ENCODE measurements at regions not wholly inside any gene's neighbourhood (a gene's known extent, or its start where the extent isn't known, plus 50 kb on each side); places are given as distances from the start of the nearest gene placed in this dataset.

DNA sequence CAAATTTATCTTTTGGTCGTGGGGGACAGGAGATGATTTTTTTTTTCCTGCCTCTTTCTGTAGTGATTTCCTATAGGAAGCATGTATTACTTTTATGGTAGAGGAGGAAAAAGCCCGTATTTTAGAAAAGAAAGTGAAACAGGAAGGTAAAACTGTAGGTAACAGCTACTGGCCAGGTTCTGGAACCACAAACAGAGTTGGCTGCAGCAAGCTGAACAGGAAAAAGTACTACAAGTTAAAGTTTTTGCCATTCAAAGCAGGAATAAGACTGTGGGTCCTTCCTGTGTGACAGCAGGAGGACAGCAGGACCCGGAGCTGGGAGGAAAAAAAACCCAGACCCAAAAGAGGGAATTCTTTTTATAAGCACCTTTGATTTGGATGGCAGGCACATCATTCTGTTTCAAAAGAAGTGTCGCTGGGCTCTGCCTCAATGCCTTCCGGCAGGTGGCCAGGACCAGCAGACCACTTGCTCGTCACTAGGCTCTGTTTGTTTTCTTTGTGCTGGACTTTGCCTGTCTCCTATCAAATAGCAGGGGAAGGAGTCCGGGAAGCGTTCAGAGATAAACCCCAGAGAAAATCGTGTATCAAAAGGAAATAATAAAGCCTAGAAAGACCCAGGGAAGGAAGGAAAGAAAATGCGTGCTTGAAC is 277.9 kb downstream of the ADGRA3 start:
- no peak overlapping the region for H3K4me3 ChIP-seq (ENCODE audit: control insufficient read depth, low read depth, low read length)
- no peak for DNase-seq (ENCODE audit: low read depth)

DNA sequence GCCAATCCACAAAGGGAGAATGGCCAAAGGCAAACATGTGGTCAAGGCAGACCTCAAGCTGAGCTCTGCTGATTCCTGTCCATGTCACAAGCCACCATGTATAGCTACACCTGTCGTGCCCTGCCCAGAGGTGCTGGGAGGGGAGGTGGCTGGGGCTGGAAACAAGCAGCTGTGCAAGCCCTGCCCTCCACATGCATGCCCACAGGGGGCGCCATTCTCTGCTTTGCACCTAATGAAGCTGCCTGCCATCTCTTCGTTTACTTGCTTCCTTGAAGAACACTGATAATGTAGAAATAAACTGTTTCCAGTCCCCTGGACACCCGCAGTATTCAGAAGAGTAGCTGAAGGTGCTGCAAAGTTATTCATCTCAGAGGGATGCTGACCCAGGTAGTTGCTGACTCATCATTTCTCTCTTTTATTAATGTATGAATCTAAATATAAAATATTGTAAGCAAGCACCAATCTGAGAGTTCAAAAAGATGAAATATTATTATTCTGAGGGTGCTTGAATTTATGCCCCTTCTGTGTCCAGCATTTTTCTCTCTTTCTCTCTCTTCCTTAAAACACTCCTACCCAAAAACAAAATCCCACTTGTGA is 278.6 kb downstream of the ADGRA3 start:
- TF ChIP-seq, protein P1, sequence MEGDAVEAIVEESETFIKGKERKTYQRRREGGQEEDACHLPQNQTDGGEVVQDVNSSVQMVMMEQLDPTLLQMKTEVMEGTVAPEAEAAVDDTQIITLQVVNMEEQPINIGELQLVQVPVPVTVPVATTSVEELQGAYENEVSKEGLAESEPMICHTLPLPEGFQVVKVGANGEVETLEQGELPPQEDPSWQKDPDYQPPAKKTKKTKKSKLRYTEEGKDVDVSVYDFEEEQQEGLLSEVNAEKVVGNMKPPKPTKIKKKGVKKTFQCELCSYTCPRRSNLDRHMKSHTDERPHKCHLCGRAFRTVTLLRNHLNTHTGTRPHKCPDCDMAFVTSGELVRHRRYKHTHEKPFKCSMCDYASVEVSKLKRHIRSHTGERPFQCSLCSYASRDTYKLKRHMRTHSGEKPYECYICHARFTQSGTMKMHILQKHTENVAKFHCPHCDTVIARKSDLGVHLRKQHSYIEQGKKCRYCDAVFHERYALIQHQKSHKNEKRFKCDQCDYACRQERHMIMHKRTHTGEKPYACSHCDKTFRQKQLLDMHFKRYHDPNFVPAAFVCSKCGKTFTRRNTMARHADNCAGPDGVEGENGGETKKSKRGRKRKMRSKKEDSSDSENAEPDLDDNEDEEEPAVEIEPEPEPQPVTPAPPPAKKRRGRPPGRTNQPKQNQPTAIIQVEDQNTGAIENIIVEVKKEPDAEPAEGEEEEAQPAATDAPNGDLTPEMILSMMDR (IDR thresholded peaks at IDR 0.05; ENCODE audit: control insufficient read depth, insufficient read depth, low read depth, low read length, missing control alignments), result peak; percentile 42
- H3K4me3 ChIP-seq (ENCODE audit: control insufficient read depth, low read depth, low read length), result no peak overlapping the region
- DNase-seq (ENCODE audit: low read depth), result no peak

More for the DNA sequence above, 277.9 kb downstream of the ADGRA3 start:
- TF ChIP-seq, protein P1 (IDR thresholded peaks at IDR 0.05; ENCODE audit: control insufficient read depth, insufficient read depth, low read depth, low read length, missing control alignments), result no peak

DNA sequence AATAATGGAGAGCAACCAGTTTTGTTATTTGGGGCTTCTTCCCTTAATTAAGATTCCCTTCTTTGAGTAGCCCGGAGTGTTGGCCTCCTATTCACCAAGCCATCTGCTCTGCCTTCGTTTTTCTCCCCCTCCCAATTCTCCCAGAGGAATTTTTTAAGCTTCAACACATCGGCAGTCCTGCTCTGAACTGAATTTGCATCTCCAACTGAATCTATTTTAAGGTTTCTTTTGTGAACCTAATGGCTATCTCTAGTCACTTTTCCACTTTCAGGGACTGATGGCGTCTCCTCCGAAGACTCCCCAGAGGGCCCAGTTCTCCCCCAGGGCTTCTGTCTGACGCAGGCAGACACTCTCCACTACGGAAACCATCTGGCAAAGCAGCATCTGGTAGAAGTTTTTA is 280.2 kb downstream of the ADGRA3 start:
- H3K4me3 ChIP-seq (ENCODE audit: control insufficient read depth, low read depth, low read length), result no peak overlapping the region
- TF ChIP-seq, protein P1 (IDR thresholded peaks at IDR 0.05; ENCODE audit: control insufficient read depth, insufficient read depth, low read depth, low read length, missing control alignments), result no peak
- DNase-seq (ENCODE audit: low read depth), result no peak

DNA sequence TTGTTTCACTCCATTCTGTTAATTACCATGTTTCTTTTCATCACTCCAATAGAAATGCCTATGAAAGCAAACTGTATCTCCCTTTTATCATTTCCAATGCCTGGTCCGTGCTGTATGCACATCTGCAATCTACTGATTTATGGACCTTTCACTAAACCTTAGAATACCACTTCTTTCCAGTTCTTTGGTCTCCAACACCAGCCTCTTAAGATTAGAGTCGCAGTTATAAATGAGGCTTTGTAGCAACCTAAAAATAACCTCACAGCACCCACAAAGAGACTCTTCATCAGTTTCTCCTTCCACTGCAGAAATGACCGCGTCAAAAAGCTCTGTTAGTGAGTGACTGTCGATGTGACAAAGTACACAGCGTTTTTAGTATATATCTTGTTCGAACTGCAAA is 282.6 kb downstream of the ADGRA3 start:
- TF ChIP-seq, protein P1 (IDR thresholded peaks at IDR 0.05; ENCODE audit: control insufficient read depth, insufficient read depth, low read depth, low read length, missing control alignments), result no peak
- no peak for DNase-seq (ENCODE audit: low read depth)
- no peak overlapping the region for H3K4me3 ChIP-seq (ENCODE audit: control insufficient read depth, low read depth, low read length)

DNA sequence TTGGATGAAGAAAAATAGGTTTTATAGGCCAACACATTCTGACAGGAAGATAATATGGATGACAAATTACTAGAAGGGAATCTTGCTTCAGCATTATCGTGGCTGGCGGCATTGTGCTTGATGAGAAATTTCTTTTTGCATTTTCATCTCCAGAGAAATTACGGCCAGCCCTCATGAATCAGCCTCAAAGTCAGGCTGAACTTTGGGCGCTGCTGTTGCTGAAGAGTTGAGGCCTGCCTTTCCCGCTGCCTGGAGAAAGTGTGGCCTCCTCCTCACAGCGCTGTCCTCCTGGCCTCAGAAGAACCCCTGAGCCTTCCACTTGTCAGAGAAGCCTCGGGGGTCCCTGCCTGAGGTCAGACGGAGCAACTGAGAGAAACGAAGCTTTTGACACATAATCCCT is 272.4 kb upstream of the KCNIP4 start:
- no peak overlapping the region for H3K4me3 ChIP-seq (ENCODE audit: control insufficient read depth, low read depth, low read length)
- no peak for DNase-seq (ENCODE audit: low read depth)
- TF ChIP-seq, protein P1 (IDR thresholded peaks at IDR 0.05; ENCODE audit: control insufficient read depth, insufficient read depth, low read depth, low read length, missing control alignments), result no peak

DNA sequence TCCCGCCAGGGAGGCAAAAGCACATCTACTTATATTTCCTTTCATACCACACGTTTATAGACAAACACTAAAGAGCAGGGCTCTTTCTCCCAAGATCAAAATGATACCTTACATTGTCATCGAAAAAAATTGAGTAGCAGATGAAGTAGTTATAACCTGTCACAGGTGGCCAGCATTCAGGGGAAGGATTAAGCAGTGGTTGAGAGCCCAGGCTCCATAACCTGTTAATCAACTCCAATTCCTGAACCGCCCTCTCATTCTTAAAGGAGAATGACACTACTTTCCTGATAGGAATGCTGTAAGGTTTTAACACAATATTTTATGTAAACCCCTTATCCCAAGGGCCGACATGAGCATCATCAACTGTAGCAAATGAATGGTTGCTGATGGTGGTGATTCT is 268.9 kb upstream of the KCNIP4 start:
- no peak for DNase-seq (ENCODE audit: low read depth)
- TF ChIP-seq, protein P1 (IDR thresholded peaks at IDR 0.05; ENCODE audit: control insufficient read depth, insufficient read depth, low read depth, low read length, missing control alignments), result no peak
- no peak overlapping the region for H3K4me3 ChIP-seq (ENCODE audit: control insufficient read depth, low read depth, low read length)
